Testis (tissue), 2 donors: ENCODE measurements at regions not wholly inside any gene's neighbourhood (a gene's known extent, or its start where the extent isn't known, plus 50 kb on each side); places are given as distances from the start of the nearest gene placed in this dataset.
"Not testable (repeated sequence)": the region's sequence is repeated elsewhere in the genome, so short reads cannot be mapped to it uniquely, and the experiment has no call there.

ENCODE experiments used
- DNase-seq: peaks from one replicate; pipeline ENCODE4 v3.0.0-alpha.2; 2019
- H3K27ac ChIP-seq, 2 donors: fragments of 200-600 bp; sonication (generic); one replicate each; pipeline ENCODE4 v1.5.1; 2019
- H3K27me3 ChIP-seq: fragments of 200-600 bp; sonication (generic); one replicate; pipeline ENCODE4 v1.5.1; 2019
- H3K36me3 ChIP-seq: fragments of 200-600 bp; sonication (generic); one replicate; pipeline ENCODE4 v1.5.1; 2017; ENCODE audit warnings: low read depth; ENCODE audit errors: missing control alignments
- H3K4me1 ChIP-seq: fragments of 200-600 bp; sonication (generic); one replicate; pipeline ENCODE4 v1.5.1; 2019
- H3K4me3 ChIP-seq, 2 donors: fragments of 200-600 bp; sonication (generic); one replicate each; pipeline ENCODE4 v1.5.1; 2017 to 2019
- H3K9me3 ChIP-seq: fragments of 200-600 bp; sonication (generic); one replicate; pipeline ENCODE4 v1.5.1; 2017
- CTCF ChIP-seq, 3 experiments: fragments of 450-650 bp in 2 of 3; fragments of 200-600 bp in 1 of 3; sonication (generic) in 1 of 3; IDR thresholded peaks; one replicate each; pipeline ENCODE4 v1.5.1; 2016 to 2019; ENCODE audit warnings: antibody characterized with exemption in 3 of 3, mild to moderate bottlenecking in 2 of 3, moderate library complexity in 1 of 3
- POLR2A ChIP-seq: fragments of 450-650 bp; IDR thresholded peaks from one replicate; pipeline ENCODE4 v1.6.1; 2017; ENCODE audit warnings: antibody characterized with exemption, mild to moderate bottlenecking, moderate library complexity
- WGBS, 2 donors: methylation state at CpG; one replicate each; pipeline ENCODE4 v1.1.5; 2018; 5-methylcytosine and 5-hydroxymethylcytosine counted together
- intact Hi-C: fragments of 100-400 bp; cut with DNase I; formaldehyde crosslinking; loops from one replicate; pipeline ENCODE4 v1.15.1; 2023; ENCODE audit warnings: low total_unique reads

DNA sequence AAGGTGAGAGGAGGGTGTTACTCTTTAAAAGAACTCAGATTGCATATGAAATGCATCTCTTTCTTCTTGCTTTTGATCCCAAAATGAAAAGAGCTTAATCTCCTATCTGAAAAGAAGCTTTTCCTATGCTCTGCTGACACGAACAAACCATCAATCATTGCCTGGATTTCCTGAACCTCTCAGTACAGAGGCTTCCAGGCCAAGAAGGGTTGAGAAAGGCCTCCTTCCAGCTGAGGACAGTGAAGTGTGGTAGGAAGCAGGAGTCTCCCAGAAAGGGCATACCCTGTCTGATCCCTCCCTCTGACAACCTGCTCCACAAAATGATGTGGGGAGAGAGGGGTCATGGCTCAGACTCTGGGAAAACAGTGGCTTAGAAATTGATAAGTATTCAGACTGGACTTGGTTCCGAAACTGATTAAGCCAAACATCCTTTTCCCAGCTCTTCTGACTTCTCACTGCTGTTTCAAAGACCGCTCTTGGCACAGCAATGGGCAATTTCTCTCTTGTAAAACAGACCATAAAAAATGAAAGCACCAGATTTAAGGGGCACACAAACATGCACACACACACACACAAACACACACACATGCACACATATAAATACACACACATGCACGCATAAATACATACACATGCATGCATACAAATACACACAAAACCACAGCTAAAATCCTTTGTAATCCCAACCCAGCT lies 310.3 kb downstream of the SIPA1L2 start:
- 92 to 96% methylated on average over 4 of the region's 4 CpGs for WGBS, 2 donors
- DNase-seq = no peak

DNA sequence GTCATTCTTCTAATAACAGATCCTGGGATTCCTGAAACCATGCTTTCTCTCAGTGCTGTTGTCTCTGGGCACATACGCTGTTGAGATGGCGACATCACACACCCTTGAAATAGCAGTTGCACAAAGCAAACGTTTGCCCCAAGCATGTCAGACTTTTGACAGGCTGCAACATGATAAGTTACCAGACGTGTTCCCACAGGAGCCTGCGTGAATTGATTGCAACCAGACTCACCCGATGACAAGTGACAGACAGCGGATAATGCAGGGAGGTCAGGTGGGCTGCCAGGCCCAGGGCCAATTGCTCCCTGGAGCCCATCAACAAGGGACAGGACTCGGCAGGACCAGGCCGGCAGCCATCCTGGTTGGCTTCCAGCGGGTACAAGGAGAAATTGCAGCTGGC lies 310.9 kb downstream of the SIPA1L2 start:
- H3K36me3 ChIP-seq = no peaks in the 10 kb centered on the region
- TF ChIP-seq CTCF (IDR thresholded peaks at IDR 0.05) (no peak), POLR2A (no peak)
- no peaks in the 10 kb centered on the region for H3K9me3 ChIP-seq
- no peak overlapping the region for H3K27ac ChIP-seq
- H3K27me3 ChIP-seq = no peaks in the 10 kb centered on the region
- H3K4me1 ChIP-seq = no peaks in the 10 kb centered on the region
- intact Hi-C loops = no loop called here
- DNase-seq = no peak
- no peak overlapping the region for H3K4me3 ChIP-seq
- 74 to 79% methylated on average over 10 of the region's 10 CpGs for WGBS, 2 donors

More for the DNA sequence above, 310.3 kb downstream of the SIPA1L2 start:
- Histone ChIP-seq H3K4me3 (no peak overlapping the region), H3K9me3 (no peaks in the 10 kb centered on the region), H3K4me1 (no peaks in the 10 kb centered on the region), H3K27me3 (no peaks in the 10 kb centered on the region), H3K27ac (no peak overlapping the region), H3K36me3 (no peaks in the 10 kb centered on the region)
- no peak for TF ChIP-seq POLR2A
- no peak for TF ChIP-seq CTCF (IDR thresholded peaks at IDR 0.05)
- intact Hi-C loops = no loop called here

DNA sequence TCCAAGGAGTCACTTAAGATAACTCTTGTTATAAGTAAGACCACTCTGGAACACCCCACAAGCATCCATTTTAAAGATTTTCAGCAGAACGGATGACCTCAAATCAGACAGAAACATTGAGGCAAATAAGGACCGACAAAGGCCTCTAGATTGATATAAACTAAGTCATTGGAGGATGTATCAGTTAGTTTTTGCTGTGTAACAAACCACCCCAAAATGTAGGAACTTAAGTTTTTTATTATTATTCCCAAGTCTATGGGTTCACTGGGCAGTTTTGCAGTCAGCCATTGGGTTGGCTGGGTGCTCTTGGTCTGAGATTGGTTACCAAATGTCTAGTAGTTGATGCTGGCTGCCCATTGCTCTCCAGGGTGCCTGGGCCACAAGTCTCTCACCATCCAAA lies 311.8 kb downstream of the SIPA1L2 start:
- Histone ChIP-seq H3K4me3 (no peak overlapping the region), H3K36me3 (no peaks in the 10 kb centered on the region), H3K27ac (no peak overlapping the region), H3K27me3 (no peaks in the 10 kb centered on the region), H3K9me3 (no peaks in the 10 kb centered on the region), H3K4me1 (no peaks in the 10 kb centered on the region)
- intact Hi-C loops = no loop called here
- no peak for DNase-seq
- WGBS, 2 donors = 92 to 100% methylated on average over 2 of the region's 2 CpGs
- TF ChIP-seq CTCF (IDR thresholded peaks at IDR 0.05) (no peak), POLR2A (no peak)

DNA sequence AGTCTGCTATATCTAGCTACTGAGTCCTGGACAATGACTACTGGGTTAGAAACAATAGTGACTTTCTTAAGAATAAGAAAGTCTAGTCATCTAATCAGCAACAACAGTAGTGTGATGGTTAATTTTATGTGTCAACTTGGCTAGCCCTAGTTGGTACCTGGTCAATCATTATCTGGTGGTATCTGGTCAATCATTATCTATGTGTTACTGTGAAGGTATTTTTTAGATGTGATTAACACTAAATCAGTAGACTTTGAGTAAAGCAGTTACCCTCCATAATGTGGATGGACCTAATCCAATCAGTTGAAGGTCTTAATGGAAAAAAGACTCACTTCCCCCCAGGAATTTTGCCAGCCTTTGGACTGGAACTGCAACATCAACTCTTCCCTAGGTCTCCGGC lies 312.6 kb downstream of the SIPA1L2 start:
- no peak for TF ChIP-seq CTCF (IDR thresholded peaks at IDR 0.05)
- Histone ChIP-seq H3K9me3 (no peaks in the 10 kb centered on the region), H3K27me3 (no peaks in the 10 kb centered on the region), H3K36me3 (no peaks in the 10 kb centered on the region), H3K4me3 (no peak overlapping the region), H3K4me1 (no peaks in the 10 kb centered on the region), H3K27ac (no peak overlapping the region)
- intact Hi-C loops = no loop called here
- WGBS, 2 donors = 91 to 97% methylated on average over 1 of the region's 1 CpG
- no peak for DNase-seq

GRCh38 chr1:232316864-232317263 lies 313.1 kb downstream of the SIPA1L2 start:
- H3K36me3 ChIP-seq = no peaks in the 10 kb centered on the region
- intact Hi-C loops = no loop called here
- no peaks in the 10 kb centered on the region for H3K27me3 ChIP-seq
- no peaks in the 10 kb centered on the region for H3K9me3 ChIP-seq
- no peak for TF ChIP-seq CTCF (IDR thresholded peaks at IDR 0.05)
- no peak for TF ChIP-seq POLR2A
- no peaks in the 10 kb centered on the region for H3K4me1 ChIP-seq
- no peak for DNase-seq
- no peak overlapping the region for H3K4me3 ChIP-seq
- H3K27ac ChIP-seq = no peak overlapping the region

DNA sequence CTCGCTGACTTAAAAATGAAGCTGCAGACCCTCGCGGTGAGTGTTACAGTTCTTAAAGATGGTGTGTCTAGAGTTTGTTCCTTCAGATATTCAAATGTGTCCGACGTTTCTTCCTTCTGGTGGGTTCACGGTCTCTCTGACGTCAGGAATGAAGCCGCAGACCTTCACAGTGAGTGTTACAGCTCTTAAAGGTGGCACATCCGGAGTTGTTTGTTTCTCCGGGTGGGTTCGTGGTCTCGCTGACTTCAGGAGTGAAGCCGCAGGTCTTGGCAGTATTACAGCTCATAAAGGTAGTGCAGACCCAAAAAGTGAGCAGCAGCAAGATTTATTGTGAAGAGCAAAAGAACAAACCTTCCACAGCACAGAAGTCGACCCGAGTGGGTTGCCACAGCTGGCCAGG lies 316.1 kb downstream of the SIPA1L2 start:
- H3K9me3 ChIP-seq, DNase-seq, H3K4me1 ChIP-seq, H3K27me3 ChIP-seq, H3K36me3 ChIP-seq, H3K4me3 ChIP-seq, intact Hi-C loops, H3K27ac ChIP-seq: not testable (repeated sequence)
- 78 to 89% methylated on average over 15 of the region's 15 CpGs for WGBS, 2 donors
